Astrocyte (in vitro differentiated cells and primary cell): ENCODE measurements at regions not wholly inside any gene's neighbourhood (a gene's known extent, or its start where the extent isn't known, plus 50 kb on each side); places are given as distances from the start of the nearest gene placed in this dataset.

ENCODE experiments used
- EZH2 ChIP-seq: IDR thresholded peaks from 2 replicates; pipeline ENCODE4 v1.6.1; 2012; ENCODE audit warnings: mild to moderate bottlenecking, low read length, inconsistent platforms; ENCODE audit not compliant: insufficient read depth
- TF ChIP-seq, protein P1 (sequence below): IDR thresholded peaks from 2 replicates; pipeline ENCODE4 v1.5.1; 2011; ENCODE audit warnings: low read depth, mild to moderate bottlenecking, inconsistent platforms, low read length, moderate library complexity; ENCODE audit not compliant: insufficient read depth

- TF ChIP-seq, protein P1, sequence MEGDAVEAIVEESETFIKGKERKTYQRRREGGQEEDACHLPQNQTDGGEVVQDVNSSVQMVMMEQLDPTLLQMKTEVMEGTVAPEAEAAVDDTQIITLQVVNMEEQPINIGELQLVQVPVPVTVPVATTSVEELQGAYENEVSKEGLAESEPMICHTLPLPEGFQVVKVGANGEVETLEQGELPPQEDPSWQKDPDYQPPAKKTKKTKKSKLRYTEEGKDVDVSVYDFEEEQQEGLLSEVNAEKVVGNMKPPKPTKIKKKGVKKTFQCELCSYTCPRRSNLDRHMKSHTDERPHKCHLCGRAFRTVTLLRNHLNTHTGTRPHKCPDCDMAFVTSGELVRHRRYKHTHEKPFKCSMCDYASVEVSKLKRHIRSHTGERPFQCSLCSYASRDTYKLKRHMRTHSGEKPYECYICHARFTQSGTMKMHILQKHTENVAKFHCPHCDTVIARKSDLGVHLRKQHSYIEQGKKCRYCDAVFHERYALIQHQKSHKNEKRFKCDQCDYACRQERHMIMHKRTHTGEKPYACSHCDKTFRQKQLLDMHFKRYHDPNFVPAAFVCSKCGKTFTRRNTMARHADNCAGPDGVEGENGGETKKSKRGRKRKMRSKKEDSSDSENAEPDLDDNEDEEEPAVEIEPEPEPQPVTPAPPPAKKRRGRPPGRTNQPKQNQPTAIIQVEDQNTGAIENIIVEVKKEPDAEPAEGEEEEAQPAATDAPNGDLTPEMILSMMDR = no peak
- TF ChIP-seq EZH2 = no peak
Observed at GRCh38 chr5:24735284-24735683, 90.5 kb upstream of the CDH10 start.
